H9 (cell line): ENCODE measurements at regions not wholly inside any gene's neighbourhood (a gene's known extent, or its start where the extent isn't known, plus 50 kb on each side); places are given as distances from the start of the nearest gene placed in this dataset.

Experiments used
- DNase-seq: peaks from one replicate; pipeline ENCODE4 v3.0.0-alpha.2; 2017
- H2AFZ ChIP-seq: one replicate; pipeline ENCODE4 v1.6.1; 2013; ENCODE audit warnings: mild to moderate bottlenecking, low read length, control low read depth, moderate library complexity
- H2AK5ac ChIP-seq: 2 replicates; pipeline ENCODE4 v1.6.1; 2013; ENCODE audit warnings: low read length, control low read depth, mixed read lengths; ENCODE audit not compliant: insufficient read length
- H2BK120ac ChIP-seq: one replicate; pipeline ENCODE4 v1.6.1; 2013; ENCODE audit warnings: low read depth, mild to moderate bottlenecking, low read length, control low read depth, inconsistent platforms; ENCODE audit not compliant: poor library complexity, severe bottlenecking
- H2BK12ac ChIP-seq: 2 replicates; pipeline ENCODE4 v1.6.1; 2013; ENCODE audit warnings: low read length, control low read depth, mixed read lengths, low read depth; ENCODE audit not compliant: insufficient read length
- H2BK15ac ChIP-seq: 2 replicates; pipeline ENCODE4 v1.6.1; 2013; ENCODE audit warnings: low read depth, low read length, control low read depth
- H2BK20ac ChIP-seq: one replicate; pipeline ENCODE4 v1.6.1; 2013; ENCODE audit warnings: low read depth, mild to moderate bottlenecking, low read length, control low read depth, inconsistent platforms; ENCODE audit not compliant: poor library complexity, severe bottlenecking
- H2BK5ac ChIP-seq: 2 replicates; pipeline ENCODE4 v1.6.1; 2013; ENCODE audit warnings: low read length, control low read depth, mixed read lengths; ENCODE audit not compliant: insufficient read length
- H3K14ac ChIP-seq: 2 replicates; pipeline ENCODE4 v1.6.1; 2013; ENCODE audit warnings: low read length, control low read depth; ENCODE audit not compliant: insufficient read depth
- H3K18ac ChIP-seq: 2 replicates; pipeline ENCODE4 v1.6.1; 2013; ENCODE audit warnings: low read depth, mild to moderate bottlenecking, mixed read lengths, low read length, control low read depth; ENCODE audit not compliant: insufficient read length
- H3K23ac ChIP-seq: 2 replicates; pipeline ENCODE4 v1.6.1; 2013; ENCODE audit warnings: low read length, control low read depth, mixed read lengths, low read depth; ENCODE audit not compliant: insufficient read length
- H3K23me2 ChIP-seq: 2 replicates; pipeline ENCODE4 v1.6.1; 2013; ENCODE audit warnings: low read depth, mild to moderate bottlenecking, mixed read lengths, low read length, control low read depth; ENCODE audit not compliant: insufficient read length, poor library complexity, severe bottlenecking
- H3K27ac ChIP-seq: 2 replicates; pipeline ENCODE4 v1.5.1; 2013; ENCODE audit warnings: low read length, control low read depth, mixed read lengths, low read depth; ENCODE audit not compliant: insufficient read length
- H3K27me3 ChIP-seq: 2 replicates; pipeline ENCODE4 v1.6.1; 2013; ENCODE audit warnings: low read length, control low read depth, inconsistent platforms; ENCODE audit not compliant: insufficient read depth
- H3K4ac ChIP-seq: 2 replicates; pipeline ENCODE4 v1.6.1; 2013; ENCODE audit warnings: low read depth, mild to moderate bottlenecking, control low read depth, inconsistent platforms, low read length, moderate library complexity
- H3K4me1 ChIP-seq: 2 replicates; pipeline ENCODE4 v1.6.1; 2013; ENCODE audit warnings: low read length, control low read depth, inconsistent platforms; ENCODE audit not compliant: insufficient read depth
- H3K4me2 ChIP-seq: 2 replicates; pipeline ENCODE4 v1.6.1; 2013; ENCODE audit warnings: low read length, control low read depth, mixed read lengths; ENCODE audit not compliant: insufficient read length, insufficient read depth
- H3K56ac ChIP-seq: 2 replicates; pipeline ENCODE4 v1.6.1; 2013; ENCODE audit warnings: low read depth, mild to moderate bottlenecking, mixed read lengths, low read length, control low read depth; ENCODE audit not compliant: insufficient read length
- H3K79me1 ChIP-seq: 2 replicates; pipeline ENCODE4 v1.6.1; 2013; ENCODE audit warnings: low read depth, mild to moderate bottlenecking, moderate library complexity, low read length, control low read depth, inconsistent platforms; ENCODE audit not compliant: insufficient read depth, poor library complexity, severe bottlenecking
- H3K79me2 ChIP-seq: 2 replicates; pipeline ENCODE4 v1.6.1; 2013; ENCODE audit warnings: low read length, control low read depth, inconsistent platforms; ENCODE audit not compliant: insufficient read depth
- H3K9ac ChIP-seq: 2 replicates; pipeline ENCODE4 v1.6.1; 2013; ENCODE audit warnings: low read length, control low read depth, mixed read lengths; ENCODE audit not compliant: insufficient read length; ENCODE audit errors: extremely low read depth
- H3K9me3 ChIP-seq: one replicate; pipeline ENCODE4 v1.6.1; 2013; ENCODE audit warnings: low read depth, low read length, inconsistent platforms; ENCODE audit not compliant: control insufficient read depth
- H3T11ph ChIP-seq: one replicate; pipeline ENCODE4 v1.6.1; 2013; ENCODE audit warnings: mild to moderate bottlenecking, low read length, control low read depth, inconsistent platforms
- H4K20me1 ChIP-seq: one replicate; pipeline ENCODE4 v1.6.1; 2013; ENCODE audit not compliant: control insufficient read depth, insufficient read length, insufficient read depth
- H4K5ac ChIP-seq: 2 replicates; pipeline ENCODE4 v1.6.1; 2013; ENCODE audit warnings: low read depth, mild to moderate bottlenecking, mixed read lengths, low read length, control low read depth; ENCODE audit not compliant: insufficient read length
- H4K8ac ChIP-seq: replicated peaks from 2 replicates; pipeline ENCODE4 v1.6.1; 2013; ENCODE audit warnings: low read length, control low read depth, mixed read lengths, low read depth; ENCODE audit not compliant: insufficient read length
- H4K91ac ChIP-seq: 2 replicates; pipeline ENCODE4 v1.6.1; 2013; ENCODE audit warnings: low read depth, mild to moderate bottlenecking, moderate library complexity, mixed read lengths, low read length, control low read depth; ENCODE audit not compliant: insufficient read length
- H3K27ac Mint-ChIP-seq, 3 experiments: 2 replicates in 2 of 3; 3 replicates in 1 of 3; pipeline ENCODE4 v1.8.0; 2020 to 2021; ENCODE audit warnings: mixed read lengths in 3 of 3, mild to moderate bottlenecking in 1 of 3, moderate library complexity in 1 of 3
- H3K27me3 Mint-ChIP-seq: 2 replicates; pipeline ENCODE4 v1.8.0; 2021; ENCODE audit warnings: low read depth, mild to moderate bottlenecking, moderate library complexity, mixed read lengths
- H3K36me3 Mint-ChIP-seq, 3 experiments: 2 replicates in 2 of 3; 3 replicates in 1 of 3; pipeline ENCODE4 v1.8.0; 2020 to 2021; ENCODE audit warnings: low read depth in 3 of 3, mixed read lengths in 3 of 3; ENCODE audit not compliant: insufficient read depth in 1 of 3
- H3K4me1 Mint-ChIP-seq, 2 experiments: 2 replicates each; pipeline ENCODE4 v1.8.0; 2020; ENCODE audit warnings: mixed read lengths in 2 of 2
- H3K4me3 Mint-ChIP-seq, 2 experiments: 2 replicates in 1 of 2; 3 replicates in 1 of 2; pipeline ENCODE4 v1.8.0; 2020 to 2021; ENCODE audit warnings: mild to moderate bottlenecking in 2 of 2, mixed read lengths in 2 of 2, moderate library complexity in 1 of 2
- H3K9me3 Mint-ChIP-seq, 2 experiments: 2 replicates in 1 of 2; 3 replicates in 1 of 2; pipeline ENCODE4 v1.8.0; 2020; ENCODE audit warnings: mild to moderate bottlenecking in 2 of 2, mixed read lengths in 2 of 2, moderate library complexity in 1 of 2
- CTCF ChIP-seq: fragments of 200-600 bp; sonication (generic); conservative IDR thresholded peaks from 3 replicates; pipeline ENCODE4 v1.8.0; 2021; ENCODE audit warnings: antibody characterized with exemption, mild to moderate bottlenecking
- WGBS: extraction: QIAGEN DNeasy Blood & Tissue Kit; methylation state at CpG from one replicate; pipeline ENCODE4 v1.1.7; 2013; ENCODE audit warnings: missing lambda C conversion rate, low lambda C conversion rate, mixed read lengths; ENCODE audit not compliant: insufficient read length; ENCODE audit errors: extremely low coverage; 5-methylcytosine and 5-hydroxymethylcytosine counted together

GRCh38 chr13:89897681-89898080 lies 1449.8 kb upstream of the MIR17HG start:
- H2BK20ac ChIP-seq, result no peak overlapping the region
- no peak overlapping the region for H3T11ph ChIP-seq
- no peak overlapping the region for H4K5ac ChIP-seq
- H3K9me3 Mint-ChIP-seq, result no peaks in the 10 kb centered on the region
- H3K4me1 ChIP-seq, result no peaks in the 10 kb centered on the region
- no peaks in the 10 kb centered on the region for H3K4me1 Mint-ChIP-seq
- no peaks in the 10 kb centered on the region for H3K79me2 ChIP-seq
- no peak overlapping the region for H3K27ac Mint-ChIP-seq
- no peak overlapping the region for H2BK12ac ChIP-seq
- H3K4me2 ChIP-seq, result no peak overlapping the region
- H3K9ac ChIP-seq, result no peak overlapping the region
- H3K4ac ChIP-seq, result no peak overlapping the region
- H3K9me3 ChIP-seq, result no peaks in the 10 kb centered on the region
- H2BK120ac ChIP-seq, result no peak overlapping the region
- WGBS, result no CpG with 5 or more reads among the region's 1 CpG
- DNase-seq, result no peak
- no peak overlapping the region for H4K91ac ChIP-seq
- no peak overlapping the region for H3K27ac ChIP-seq
- H2BK15ac ChIP-seq, result no peak overlapping the region
- H2AFZ ChIP-seq, result no peak overlapping the region
- H2AK5ac ChIP-seq, result no peak overlapping the region
- no peak overlapping the region for H2BK5ac ChIP-seq
- H3K14ac ChIP-seq, result no peak overlapping the region
- no peak for TF ChIP-seq CTCF
- H3K4me3 Mint-ChIP-seq, result no peak overlapping the region
- no peaks in the 10 kb centered on the region; the same call in 1 of the 2 replicates for H3K27me3 Mint-ChIP-seq
- H4K8ac ChIP-seq, result no peak overlapping the region
- H3K56ac ChIP-seq, result no peak overlapping the region
- H3K27me3 ChIP-seq, result no peaks in the 10 kb centered on the region
- no peak overlapping the region for H3K18ac ChIP-seq
- H3K23ac ChIP-seq, result no peak overlapping the region
- H3K79me1 ChIP-seq, result no peaks in the 10 kb centered on the region
- no peaks in the 10 kb centered on the region for H3K36me3 Mint-ChIP-seq
- H4K20me1 ChIP-seq, result no peaks in the 10 kb centered on the region
- H3K23me2 ChIP-seq, result no peaks in the 10 kb centered on the region
